ENCODE measurements at regions not wholly inside any gene's neighbourhood (a gene's known extent, or its start where the extent isn't known, plus 50 kb on each side); places are given as distances from the start of the nearest gene placed in this dataset.

GRCh38 chr11:113614097-113614496, 92.0 kb downstream of the TMPRSS5 start:
- TF ChIP-seq, protein P1, sequence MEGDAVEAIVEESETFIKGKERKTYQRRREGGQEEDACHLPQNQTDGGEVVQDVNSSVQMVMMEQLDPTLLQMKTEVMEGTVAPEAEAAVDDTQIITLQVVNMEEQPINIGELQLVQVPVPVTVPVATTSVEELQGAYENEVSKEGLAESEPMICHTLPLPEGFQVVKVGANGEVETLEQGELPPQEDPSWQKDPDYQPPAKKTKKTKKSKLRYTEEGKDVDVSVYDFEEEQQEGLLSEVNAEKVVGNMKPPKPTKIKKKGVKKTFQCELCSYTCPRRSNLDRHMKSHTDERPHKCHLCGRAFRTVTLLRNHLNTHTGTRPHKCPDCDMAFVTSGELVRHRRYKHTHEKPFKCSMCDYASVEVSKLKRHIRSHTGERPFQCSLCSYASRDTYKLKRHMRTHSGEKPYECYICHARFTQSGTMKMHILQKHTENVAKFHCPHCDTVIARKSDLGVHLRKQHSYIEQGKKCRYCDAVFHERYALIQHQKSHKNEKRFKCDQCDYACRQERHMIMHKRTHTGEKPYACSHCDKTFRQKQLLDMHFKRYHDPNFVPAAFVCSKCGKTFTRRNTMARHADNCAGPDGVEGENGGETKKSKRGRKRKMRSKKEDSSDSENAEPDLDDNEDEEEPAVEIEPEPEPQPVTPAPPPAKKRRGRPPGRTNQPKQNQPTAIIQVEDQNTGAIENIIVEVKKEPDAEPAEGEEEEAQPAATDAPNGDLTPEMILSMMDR (conservative IDR thresholded peaks at IDR 0.05; ENCODE audit: low read length): no peak
- no peak for TF ChIP-seq EZH2phosphoT487 (IDR thresholded peaks at IDR 0.05; ENCODE audit: borderline replicate concordance)

Data from Loucy (cell line).